Uterus (tissue), 3 donors: ENCODE measurements at regions not wholly inside any gene's neighbourhood (a gene's known extent, or its start where the extent isn't known, plus 50 kb on each side); places are given as distances from the start of the nearest gene placed in this dataset.
"Not testable (repeated sequence)": the region's sequence is repeated elsewhere in the genome, so short reads cannot be mapped to it uniquely, and the experiment has no call there.

ENCODE experiments used
- DNase-seq, 2 donors: peaks; one replicate each; pipeline ENCODE4 v3.0.0-alpha.2; 2019 to 2020
- H3K27ac ChIP-seq, 2 donors: fragments of 200-600 bp; sonication (generic); 1 replicate in 1 of 2; 2 replicates in 1 of 2; pipeline ENCODE4 v1.5.1; 2016 to 2018
- H3K27me3 ChIP-seq, 2 donors: fragments of 200-600 bp; sonication (generic); one replicate each; pipeline ENCODE4 v1.5.1; 2018 to 2019; ENCODE audit warnings: control low read depth in 1 of 2
- H3K36me3 ChIP-seq, 2 donors: fragments of 200-600 bp; sonication (generic); one replicate each; pipeline ENCODE4 v1.5.1; 2019; ENCODE audit warnings: control low read depth in 1 of 2
- H3K4me1 ChIP-seq, 2 donors: fragments of 200-600 bp; sonication (generic); one replicate each; pipeline ENCODE4 v1.5.1; 2018 to 2019; ENCODE audit warnings: control low read depth in 1 of 2
- H3K4me3 ChIP-seq, 2 donors: fragments of 200-600 bp; sonication (generic); 1 replicate in 1 of 2; 2 replicates in 1 of 2; pipeline ENCODE4 v1.5.1; 2018 to 2019; ENCODE audit warnings: mild to moderate bottlenecking in 1 of 2
- H3K9me3 ChIP-seq, 2 donors: fragments of 200-600 bp; sonication (generic); one replicate each; pipeline ENCODE4 v1.5.1; 2019; ENCODE audit warnings: control low read depth in 1 of 2
- CTCF ChIP-seq, 4 experiments: fragments of 200-600 bp in 2 of 4; fragments of 450-650 bp in 2 of 4; sonication (generic) in 2 of 4; IDR thresholded peaks; one replicate each; pipeline ENCODE4 v1.5.1; 2016 to 2019; ENCODE audit warnings: antibody characterized with exemption in 4 of 4, mild to moderate bottlenecking in 2 of 4, moderate library complexity in 1 of 4
- POLR2A ChIP-seq, 2 donors: fragments of 450-650 bp; IDR thresholded peaks; one replicate each; pipeline ENCODE4 v1.6.1; 2016; ENCODE audit warnings: antibody characterized with exemption in 2 of 2, mild to moderate bottlenecking in 1 of 2, moderate library complexity in 1 of 2
- intact Hi-C: fragments of 100-400 bp; cut with DNase I; formaldehyde crosslinking; loops from one replicate; pipeline ENCODE4 v1.15.1; 2023; ENCODE audit warnings: low total_unique reads
- donor health status: DM: yes; HTN: yes; CAD: no.

- Histone ChIP-seq H3K36me3 (no peaks in the 10 kb centered on the region), H3K4me1 (no peaks in the 10 kb centered on the region), H3K9me3 (no peaks in the 10 kb centered on the region), H3K27me3 (no peaks in the 10 kb centered on the region), H3K27ac (no peak overlapping the region), H3K4me3 (no peak overlapping the region)
- intact Hi-C loops, result no loop called here
- DNase-seq, result no peak
- TF ChIP-seq POLR2A (IDR thresholded peaks at IDR 0.05) (no peak), CTCF (IDR thresholded peaks at IDR 0.05) (no peak)
Measured at GRCh38 chr22:23419931-23420330, 160.2 kb downstream of the IGLL1 start.

- TF ChIP-seq POLR2A (IDR thresholded peaks at IDR 0.05), result no peak
- no peak for TF ChIP-seq CTCF (IDR thresholded peaks at IDR 0.05)
- Histone ChIP-seq H3K4me3 (no peak overlapping the region), H3K4me1 (no peaks in the 10 kb centered on the region), H3K27me3 (no peaks in the 10 kb centered on the region), H3K36me3 (no peaks in the 10 kb centered on the region), H3K9me3 (no peaks in the 10 kb centered on the region), H3K27ac (no peak overlapping the region)
- no peak for DNase-seq
- intact Hi-C loops, result no loop called here
Measured at GRCh38 chr22:23419171-23419570, 160.9 kb downstream of the IGLL1 start.

DNA sequence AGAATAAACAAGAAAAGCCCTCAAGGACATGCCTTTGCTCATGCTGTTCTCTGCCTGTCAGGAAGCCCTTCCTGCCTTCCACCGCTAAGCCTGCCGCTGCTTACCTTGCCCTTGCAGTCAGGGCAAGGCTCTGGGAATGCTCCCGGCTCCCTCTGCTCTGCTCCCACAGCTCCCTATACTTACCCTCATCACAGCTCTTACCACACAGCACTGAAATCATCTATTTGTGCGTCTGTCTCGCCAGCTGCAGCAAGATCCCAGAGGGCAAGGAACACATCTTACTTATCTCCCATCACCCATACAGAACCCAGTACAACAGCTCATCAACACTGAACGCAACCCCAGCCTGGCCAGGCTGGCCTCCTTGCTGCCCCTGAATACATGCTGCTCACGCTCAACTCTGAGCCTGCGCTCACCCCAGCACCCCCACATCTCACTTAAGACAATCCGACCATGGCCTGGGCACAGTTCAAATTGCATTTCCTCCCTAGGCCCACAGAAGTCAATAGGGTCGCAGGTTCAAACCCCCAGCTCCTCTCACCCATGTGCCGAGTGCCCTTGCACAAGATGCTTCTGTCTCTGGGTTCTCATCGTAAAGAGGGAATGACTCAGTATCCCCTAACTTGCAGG, 161.8 kb downstream of the IGLL1 start:
- TF ChIP-seq POLR2A (IDR thresholded peaks at IDR 0.05) (no peak), CTCF (IDR thresholded peaks at IDR 0.05) (no peak)
- Histone ChIP-seq H3K9me3 (no peaks in the 10 kb centered on the region), H3K27ac (no peak overlapping the region), H3K4me3 (no peak overlapping the region), H3K27me3 (no peaks in the 10 kb centered on the region), H3K4me1 (no peaks in the 10 kb centered on the region), H3K36me3 (no peaks in the 10 kb centered on the region)
- intact Hi-C loops, result no loop called here
- DNase-seq, result no peak

DNA sequence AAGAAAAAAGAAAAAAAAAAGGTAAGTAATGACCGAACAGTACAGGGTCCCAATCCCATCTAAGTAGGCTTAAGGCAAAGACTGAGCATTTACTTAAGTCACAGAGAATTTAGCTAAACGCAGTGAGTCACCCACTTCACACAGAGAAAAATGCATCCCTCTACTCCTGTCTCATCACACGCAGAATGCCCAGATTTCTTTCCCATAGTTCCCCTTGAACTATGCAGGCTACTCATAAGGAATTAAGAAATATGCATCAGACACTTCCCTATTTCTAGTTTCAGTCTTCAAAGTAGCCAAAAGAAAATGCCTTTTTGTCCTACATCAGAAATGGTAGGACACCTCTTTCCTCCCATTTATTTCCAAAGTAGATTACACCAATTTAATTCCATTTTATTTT, 162.8 kb downstream of the IGLL1 start:
- intact Hi-C loops, H3K9me3 ChIP-seq, H3K36me3 ChIP-seq, H3K4me1 ChIP-seq, H3K27me3 ChIP-seq, H3K27ac ChIP-seq, H3K4me3 ChIP-seq, DNase-seq: not testable (repeated sequence)

DNA sequence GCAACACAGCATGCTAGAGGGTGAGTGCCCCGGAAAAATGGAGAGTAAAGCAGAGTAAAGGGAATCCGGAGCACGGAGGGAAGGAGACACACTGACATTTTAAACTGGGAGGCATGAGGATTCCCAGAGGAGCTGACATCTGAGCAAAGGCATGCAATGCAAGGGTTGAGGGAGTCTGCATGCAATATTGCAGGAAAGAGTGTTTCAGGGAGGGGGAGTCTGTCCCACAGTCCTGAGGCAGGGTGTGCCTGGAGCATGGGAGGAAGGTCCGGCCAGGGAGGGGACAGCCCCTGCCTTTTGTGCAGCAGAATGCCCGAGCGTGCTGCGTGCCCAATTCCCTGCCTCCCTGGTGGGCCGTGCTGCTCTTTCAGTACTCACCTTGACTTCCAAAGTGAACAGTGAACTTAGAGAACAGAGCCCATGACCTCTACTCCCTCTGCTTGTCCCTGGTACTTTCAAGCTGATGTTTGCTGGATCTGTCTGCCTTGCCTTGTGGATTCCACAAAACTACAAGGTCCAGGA, 163.9 kb downstream of the IGLL1 start:
- H3K4me1 ChIP-seq, H3K36me3 ChIP-seq, DNase-seq, H3K27ac ChIP-seq, H3K27me3 ChIP-seq, intact Hi-C loops, H3K4me3 ChIP-seq, H3K9me3 ChIP-seq: not testable (repeated sequence)

GRCh38 chr22:23415490-23415851, 164.6 kb downstream of the IGLL1 start:
- H3K27ac ChIP-seq, result no peak overlapping the region
- no peak for DNase-seq
- no peak for TF ChIP-seq POLR2A (IDR thresholded peaks at IDR 0.05)
- TF ChIP-seq CTCF (IDR thresholded peaks at IDR 0.05), result no peak
- H3K4me3 ChIP-seq, result no peak overlapping the region
- no peaks in the 10 kb centered on the region for H3K27me3 ChIP-seq
- H3K4me1 ChIP-seq, result no peaks in the 10 kb centered on the region
- intact Hi-C loops, result no loop called here
- H3K9me3 ChIP-seq, result no peaks in the 10 kb centered on the region
- H3K36me3 ChIP-seq, result no peaks in the 10 kb centered on the region
